Neural progenitor cell (in vitro differentiated cells): ENCODE measurements at regions not wholly inside any gene's neighbourhood (a gene's known extent, or its start where the extent isn't known, plus 50 kb on each side); places are given as distances from the start of the nearest gene placed in this dataset.
A peak's percentile ranks its signal among the peaks of the same experiment; 100 is the strongest.

Experiments used
- DNase-seq: peaks from one replicate; pipeline ENCODE4 v3.0.0-alpha.2; 2016; ENCODE audit warnings: low spot score
- H2AFZ ChIP-seq: fragments of 200-600 bp; sonication (generic); replicated peaks from 2 replicates; pipeline ENCODE4 v1.6.1; 2016; ENCODE audit warnings: antibody characterized with exemption
- H3F3A ChIP-seq: fragments of 200-600 bp; sonication (generic); 2 replicates; pipeline ENCODE4 v1.6.1; 2016; ENCODE audit warnings: antibody characterized with exemption, low read depth
- H3K27ac ChIP-seq: fragments of 200-600 bp; sonication (generic); 2 replicates; pipeline ENCODE4 v1.5.1; 2016; ENCODE audit warnings: mild to moderate bottlenecking
- H3K27me3 ChIP-seq: fragments of 200-600 bp; sonication (generic); 2 replicates; pipeline ENCODE4 v1.6.1; 2016; ENCODE audit warnings: mild to moderate bottlenecking, moderate library complexity
- H3K36me3 ChIP-seq: fragments of 200-600 bp; sonication (generic); 2 replicates; pipeline ENCODE4 v1.5.1; 2016
- H3K4me1 ChIP-seq: fragments of 200-600 bp; sonication (generic); 2 replicates; pipeline ENCODE4 v1.6.1; 2016; ENCODE audit warnings: mixed run types
- H3K4me2 ChIP-seq: fragments of 200-600 bp; sonication (generic); 2 replicates; pipeline ENCODE4 v1.6.1; 2016
- H3K4me3 ChIP-seq: fragments of 200-600 bp; sonication (generic); 2 replicates; pipeline ENCODE4 v1.5.1; 2016
- H3K79me2 ChIP-seq: fragments of 200-600 bp; sonication (generic); 2 replicates; pipeline ENCODE4 v1.6.1; 2016; ENCODE audit warnings: low read depth
- H3K9ac ChIP-seq: fragments of 200-600 bp; sonication (generic); 2 replicates; pipeline ENCODE4 v1.6.1; 2016
- H3K9me3 ChIP-seq: fragments of 200-600 bp; sonication (generic); 2 replicates; pipeline ENCODE4 v1.5.1; 2016; ENCODE audit warnings: low read depth
- H4K20me1 ChIP-seq: fragments of 200-600 bp; sonication (generic); 2 replicates; pipeline ENCODE4 v1.6.1; 2016; ENCODE audit warnings: low read depth
- H3K27ac Mint-ChIP-seq: 3 replicates; pipeline ENCODE4 v1.8.0; 2021; ENCODE audit warnings: mixed read lengths
- H3K27me3 Mint-ChIP-seq: 2 replicates; pipeline ENCODE4 v1.8.0; 2022; ENCODE audit warnings: low read depth, mild to moderate bottlenecking, inconsistent platforms, moderate library complexity, mixed read lengths; ENCODE audit not compliant: insufficient read depth
- H3K36me3 Mint-ChIP-seq: 3 replicates; pipeline ENCODE4 v1.8.0; 2021; ENCODE audit warnings: mixed read lengths
- H3K4me1 Mint-ChIP-seq: 3 replicates; pipeline ENCODE4 v1.8.0; 2021; ENCODE audit warnings: mixed read lengths
- H3K4me3 Mint-ChIP-seq: 3 replicates; pipeline ENCODE4 v1.8.0; 2021; ENCODE audit warnings: mild to moderate bottlenecking, moderate library complexity, mixed read lengths
- H3K9me3 Mint-ChIP-seq: 3 replicates; pipeline ENCODE4 v1.8.0; 2020; ENCODE audit warnings: mixed read lengths
- EZH2phosphoT487 ChIP-seq: fragments of 200-600 bp; sonication (generic); IDR thresholded peaks from 2 replicates; pipeline ENCODE4 v1.6.1; 2017; ENCODE audit warnings: antibody characterized with exemption
- TF ChIP-seq, protein P1 (sequence below): fragments of 200-600 bp; sonication (generic); IDR thresholded peaks from 2 replicates; pipeline ENCODE4 v1.5.1; 2017; ENCODE audit warnings: antibody characterized with exemption, mild to moderate bottlenecking

DNA sequence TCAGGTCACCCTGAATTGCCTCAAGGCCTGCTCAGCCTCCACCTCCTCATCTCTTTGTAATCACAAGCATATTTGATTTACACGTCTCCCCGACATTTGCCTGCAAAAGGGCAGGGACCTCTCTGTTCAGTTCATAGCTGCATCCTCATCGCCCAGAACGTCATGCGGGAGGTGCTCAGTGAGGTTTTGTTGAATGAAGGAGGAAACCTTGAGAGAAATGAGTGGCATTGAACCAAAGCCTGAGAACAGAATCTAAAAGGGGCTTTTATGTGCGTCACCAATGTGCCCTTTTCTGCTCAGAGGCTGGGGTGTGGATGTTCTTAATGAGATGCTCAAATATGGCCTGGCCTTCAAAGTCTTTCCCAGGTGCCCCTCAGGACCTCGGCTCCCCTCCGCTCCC lies 50.0 kb upstream of the LHX5 start:
- Histone ChIP-seq H3K4me3 (no peak overlapping the region), H3F3A (peaks cover 36% of the 10 kb centered on the region), H2AFZ (no peak overlapping the region), H3K36me3 (no peaks in the 10 kb centered on the region), H3K9me3 (peaks cover 4% of the 10 kb centered on the region), H3K79me2 (no peaks in the 10 kb centered on the region), H3K27me3 (no peaks in the 10 kb centered on the region), H4K20me1 (no peaks in the 10 kb centered on the region), H3K4me1 (peaks cover 23% of the 10 kb centered on the region), H3K4me2 (peak overlapping the region; percentile 22), H3K27ac (peak overlapping the region; percentile 74), H3K9ac (no peak overlapping the region)
- H3K27me3 Mint-ChIP-seq, result peaks cover 37% of the 10 kb centered on the region
- TF ChIP-seq, protein P1, sequence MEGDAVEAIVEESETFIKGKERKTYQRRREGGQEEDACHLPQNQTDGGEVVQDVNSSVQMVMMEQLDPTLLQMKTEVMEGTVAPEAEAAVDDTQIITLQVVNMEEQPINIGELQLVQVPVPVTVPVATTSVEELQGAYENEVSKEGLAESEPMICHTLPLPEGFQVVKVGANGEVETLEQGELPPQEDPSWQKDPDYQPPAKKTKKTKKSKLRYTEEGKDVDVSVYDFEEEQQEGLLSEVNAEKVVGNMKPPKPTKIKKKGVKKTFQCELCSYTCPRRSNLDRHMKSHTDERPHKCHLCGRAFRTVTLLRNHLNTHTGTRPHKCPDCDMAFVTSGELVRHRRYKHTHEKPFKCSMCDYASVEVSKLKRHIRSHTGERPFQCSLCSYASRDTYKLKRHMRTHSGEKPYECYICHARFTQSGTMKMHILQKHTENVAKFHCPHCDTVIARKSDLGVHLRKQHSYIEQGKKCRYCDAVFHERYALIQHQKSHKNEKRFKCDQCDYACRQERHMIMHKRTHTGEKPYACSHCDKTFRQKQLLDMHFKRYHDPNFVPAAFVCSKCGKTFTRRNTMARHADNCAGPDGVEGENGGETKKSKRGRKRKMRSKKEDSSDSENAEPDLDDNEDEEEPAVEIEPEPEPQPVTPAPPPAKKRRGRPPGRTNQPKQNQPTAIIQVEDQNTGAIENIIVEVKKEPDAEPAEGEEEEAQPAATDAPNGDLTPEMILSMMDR, result no peak
- no peak for TF ChIP-seq EZH2phosphoT487
- H3K9me3 Mint-ChIP-seq, result peaks cover 3% of the 10 kb centered on the region
- H3K36me3 Mint-ChIP-seq, result no peaks in the 10 kb centered on the region
- no peak for DNase-seq
- H3K4me1 Mint-ChIP-seq, result peaks cover 26% of the 10 kb centered on the region
- no peak overlapping the region for H3K27ac Mint-ChIP-seq
- no peak overlapping the region for H3K4me3 Mint-ChIP-seq
